ENCODE measurements at regions not wholly inside any gene's neighbourhood (a gene's known extent, or its start where the extent isn't known, plus 50 kb on each side); places are given as distances from the start of the nearest gene placed in this dataset.

DNA sequence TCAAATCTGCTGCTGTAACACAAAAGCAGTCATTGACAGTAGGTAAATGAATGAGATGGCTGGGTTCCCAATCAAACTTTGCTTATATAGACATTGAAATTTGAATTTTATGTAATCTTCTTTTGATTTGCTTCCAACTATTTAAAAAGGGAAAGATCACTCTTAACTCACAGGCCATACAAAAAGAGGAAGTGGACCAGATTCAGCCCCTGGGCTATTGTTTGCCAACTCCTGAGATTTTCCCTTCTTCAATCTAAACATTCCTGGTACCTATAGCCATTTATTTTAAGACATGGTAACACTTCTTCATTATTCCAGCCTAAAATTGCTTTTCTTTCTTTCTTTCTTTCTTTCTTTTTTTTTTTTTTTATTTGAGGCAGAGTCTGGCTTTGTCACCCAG is 260.6 kb downstream of the TFAP2A start:
- no peak overlapping the region for H3K9ac ChIP-seq (ENCODE audit: low read length)
- H2AFZ ChIP-seq (ENCODE audit: low read depth, low read length, poor library complexity, severe bottlenecking) = no peak overlapping the region
- BruUV-seq (replicated peaks) = no TSS peak
- no peaks in the 10 kb centered on the region for H4K20me1 ChIP-seq (ENCODE audit: insufficient read depth)
- ChIA-PET RAD21 (ENCODE audit: low non-redundant PET in 1 of 2, low total read pairs in 2 of 2, uncharacterized antibody in 2 of 2, unreplicated experiment in 2 of 2) (no interaction called here), CTCF (no interaction called here), POLR2A (no interaction called here)
- no peak overlapping the region for H3K4me3 ChIP-seq (replicated peaks in 1 of 2; ENCODE audit: low read depth in 1 of 2, low read length in 2 of 2)
- intact Hi-C loops (cut with micrococcal nuclease) = no loop called here
- DNase-seq (ENCODE audit: low read depth, low spot score) (no peak), ATAC-seq (no peak)
- H3K4me2 ChIP-seq (ENCODE audit: low read length) = no peak overlapping the region
- TF ChIP-seq ZFX (IDR thresholded peaks at IDR 0.05) = no peak
- TF ChIP-seq EZH2 (IDR thresholded peaks at IDR 0.05) = no peak
- TF ChIP-seq CTCF (IDR thresholded peaks at IDR 0.05 in 2 of 3, conservative IDR thresholded peaks at IDR 0.05 in 1 of 3; ENCODE audit: borderline replicate concordance in 1 of 3, insufficient read depth in 1 of 3, low read depth in 2 of 3, low read length in 2 of 3) = no peak
- H3K9me3 ChIP-seq (ENCODE audit: control insufficient read depth in 1 of 2, insufficient read depth in 1 of 2, low read depth in 1 of 2, low read length in 2 of 2) = no peaks in the 10 kb centered on the region
- H3K27me3 ChIP-seq (ENCODE audit: insufficient read depth, low read length) = no peaks in the 10 kb centered on the region
- H3K36me3 ChIP-seq (ENCODE audit: control insufficient read depth in 1 of 2, insufficient read depth in 2 of 2, low read length in 2 of 2) = no peaks in the 10 kb centered on the region
- H3K9me2 ChIP-seq (ENCODE audit: insufficient read depth) = no peaks in the 10 kb centered on the region
- H3K4me1 ChIP-seq (ENCODE audit: control insufficient read depth in 1 of 2, insufficient read depth in 2 of 2, low read length in 2 of 2) = no peaks in the 10 kb centered on the region
- H3K27ac ChIP-seq (ENCODE audit: low read depth, low read length) = no peak overlapping the region
- H3K79me2 ChIP-seq (ENCODE audit: insufficient read depth, low read length) = no peaks in the 10 kb centered on the region

DNA sequence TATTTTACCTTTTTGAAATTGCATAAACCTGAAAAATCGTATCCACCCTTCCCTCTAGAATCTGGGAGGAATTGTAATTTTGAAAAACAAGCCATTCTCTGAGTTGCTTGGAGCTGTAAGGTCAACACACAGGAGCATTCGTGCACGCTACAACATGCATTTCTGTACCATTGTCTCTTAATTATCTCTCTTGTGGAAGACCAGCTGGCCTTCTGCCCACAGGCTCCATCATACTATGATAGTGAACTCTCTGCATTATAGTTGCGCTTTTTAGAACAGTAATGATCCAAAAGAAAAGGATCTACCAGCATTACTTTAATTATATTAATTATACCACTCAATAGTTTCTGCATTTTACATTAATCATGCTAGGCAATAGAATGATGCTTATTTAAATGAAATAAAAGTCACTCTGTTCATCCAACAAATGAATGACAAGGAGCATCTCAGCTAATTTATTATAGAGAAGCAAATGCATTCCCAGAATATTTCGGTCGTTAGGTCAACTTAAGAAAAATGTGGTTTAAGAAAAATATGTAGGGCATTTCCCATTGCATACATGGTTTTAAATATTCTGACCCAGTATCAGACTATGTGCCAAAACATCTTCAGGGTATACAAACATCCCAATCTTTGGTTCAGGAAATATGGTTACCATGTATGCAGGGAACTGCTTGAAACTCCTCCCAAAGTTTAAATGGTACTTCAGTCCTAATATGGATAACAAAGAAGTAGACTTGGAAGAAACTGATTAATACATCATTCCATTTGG is 263.5 kb downstream of the TFAP2A start:
- POLR2A ChIA-PET = no interaction called here
- BruUV-seq (replicated peaks) = no TSS peak
- no peaks in the 10 kb centered on the region for H3K9me3 ChIP-seq (ENCODE audit: control insufficient read depth in 1 of 2, insufficient read depth in 1 of 2, low read depth in 1 of 2, low read length in 2 of 2)
- H3K9ac ChIP-seq (ENCODE audit: low read length) = no peak overlapping the region
- H3K27me3 ChIP-seq (ENCODE audit: insufficient read depth, low read length) = no peaks in the 10 kb centered on the region
- intact Hi-C loops (cut with micrococcal nuclease) = no loop called here
- RAD21 ChIA-PET (ENCODE audit: low non-redundant PET in 1 of 2, low total read pairs in 2 of 2, uncharacterized antibody in 2 of 2, unreplicated experiment in 2 of 2) = no interaction called here
- DNase-seq (ENCODE audit: low read depth, low spot score) (no peak), ATAC-seq (no peak)
- no peaks in the 10 kb centered on the region for H3K36me3 ChIP-seq (ENCODE audit: control insufficient read depth in 1 of 2, insufficient read depth in 2 of 2, low read length in 2 of 2)
- no peak overlapping the region for H3K27ac ChIP-seq (ENCODE audit: low read depth, low read length)
- H4K20me1 ChIP-seq (ENCODE audit: insufficient read depth) = no peaks in the 10 kb centered on the region
- no peaks in the 10 kb centered on the region for H3K79me2 ChIP-seq (ENCODE audit: insufficient read depth, low read length)
- H3K4me2 ChIP-seq (ENCODE audit: low read length) = no peak overlapping the region
- H3K9me2 ChIP-seq (ENCODE audit: insufficient read depth) = no peaks in the 10 kb centered on the region
- H3K4me1 ChIP-seq (ENCODE audit: control insufficient read depth in 1 of 2, insufficient read depth in 2 of 2, low read length in 2 of 2) = peaks cover 0 to 4% of the 10 kb centered on the region in 2 experiments; a peak in 1 of 4 replicates
- CTCF ChIA-PET = no interaction called here
- no peak overlapping the region for H3K4me3 ChIP-seq (replicated peaks in 1 of 2; ENCODE audit: low read depth in 1 of 2, low read length in 2 of 2)
- no peak overlapping the region for H2AFZ ChIP-seq (ENCODE audit: low read depth, low read length, poor library complexity, severe bottlenecking)
- no peak for TF ChIP-seq SIN3A (IDR thresholded peaks at IDR 0.05; ENCODE audit: low read depth)
- TF ChIP-seq EZH2phosphoT487 (IDR thresholded peaks at IDR 0.05; ENCODE audit: borderline replicate concordance) = no peak
- TF ChIP-seq, protein P1, sequence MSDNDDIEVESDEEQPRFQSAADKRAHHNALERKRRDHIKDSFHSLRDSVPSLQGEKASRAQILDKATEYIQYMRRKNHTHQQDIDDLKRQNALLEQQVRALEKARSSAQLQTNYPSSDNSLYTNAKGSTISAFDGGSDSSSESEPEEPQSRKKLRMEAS (IDR thresholded peaks at IDR 0.05) = no peak
- TF ChIP-seq JUND (IDR thresholded peaks at IDR 0.05) = no peak
- no peak for TF ChIP-seq EGR1 (IDR thresholded peaks at IDR 0.05; ENCODE audit: low read depth)
- TF ChIP-seq, protein P2, sequence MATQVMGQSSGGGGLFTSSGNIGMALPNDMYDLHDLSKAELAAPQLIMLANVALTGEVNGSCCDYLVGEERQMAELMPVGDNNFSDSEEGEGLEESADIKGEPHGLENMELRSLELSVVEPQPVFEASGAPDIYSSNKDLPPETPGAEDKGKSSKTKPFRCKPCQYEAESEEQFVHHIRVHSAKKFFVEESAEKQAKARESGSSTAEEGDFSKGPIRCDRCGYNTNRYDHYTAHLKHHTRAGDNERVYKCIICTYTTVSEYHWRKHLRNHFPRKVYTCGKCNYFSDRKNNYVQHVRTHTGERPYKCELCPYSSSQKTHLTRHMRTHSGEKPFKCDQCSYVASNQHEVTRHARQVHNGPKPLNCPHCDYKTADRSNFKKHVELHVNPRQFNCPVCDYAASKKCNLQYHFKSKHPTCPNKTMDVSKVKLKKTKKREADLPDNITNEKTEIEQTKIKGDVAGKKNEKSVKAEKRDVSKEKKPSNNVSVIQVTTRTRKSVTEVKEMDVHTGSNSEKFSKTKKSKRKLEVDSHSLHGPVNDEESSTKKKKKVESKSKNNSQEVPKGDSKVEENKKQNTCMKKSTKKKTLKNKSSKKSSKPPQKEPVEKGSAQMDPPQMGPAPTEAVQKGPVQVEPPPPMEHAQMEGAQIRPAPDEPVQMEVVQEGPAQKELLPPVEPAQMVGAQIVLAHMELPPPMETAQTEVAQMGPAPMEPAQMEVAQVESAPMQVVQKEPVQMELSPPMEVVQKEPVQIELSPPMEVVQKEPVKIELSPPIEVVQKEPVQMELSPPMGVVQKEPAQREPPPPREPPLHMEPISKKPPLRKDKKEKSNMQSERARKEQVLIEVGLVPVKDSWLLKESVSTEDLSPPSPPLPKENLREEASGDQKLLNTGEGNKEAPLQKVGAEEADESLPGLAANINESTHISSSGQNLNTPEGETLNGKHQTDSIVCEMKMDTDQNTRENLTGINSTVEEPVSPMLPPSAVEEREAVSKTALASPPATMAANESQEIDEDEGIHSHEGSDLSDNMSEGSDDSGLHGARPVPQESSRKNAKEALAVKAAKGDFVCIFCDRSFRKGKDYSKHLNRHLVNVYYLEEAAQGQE (IDR thresholded peaks at IDR 0.05; ENCODE audit: low read depth) = no peak
- TF ChIP-seq ZBTB33 (IDR thresholded peaks at IDR 0.05; ENCODE audit: extremely low read depth, insufficient replicate concordance, low read length) = no peak
- no peak for TF ChIP-seq YY1 (IDR thresholded peaks at IDR 0.05; ENCODE audit: extremely low read depth, insufficient replicate concordance, low read depth, low read length)
